ENCODE measurements at regions not wholly inside any gene's neighbourhood (a gene's known extent, or its start where the extent isn't known, plus 50 kb on each side); places are given as distances from the start of the nearest gene placed in this dataset.
A peak's percentile ranks its signal among the peaks of the same experiment; 100 is the strongest.

GRCh38 chr5:145163876-145164275 is 671.3 kb downstream of the PRELID2 start:
- no peak for DNase-seq

GRCh38 chr5:145162626-145163025 is 672.5 kb downstream of the PRELID2 start:
- DNase-seq, result no peak

GRCh38 chr5:145161391-145161790 is 673.8 kb downstream of the PRELID2 start:
- no peak for DNase-seq

DNA sequence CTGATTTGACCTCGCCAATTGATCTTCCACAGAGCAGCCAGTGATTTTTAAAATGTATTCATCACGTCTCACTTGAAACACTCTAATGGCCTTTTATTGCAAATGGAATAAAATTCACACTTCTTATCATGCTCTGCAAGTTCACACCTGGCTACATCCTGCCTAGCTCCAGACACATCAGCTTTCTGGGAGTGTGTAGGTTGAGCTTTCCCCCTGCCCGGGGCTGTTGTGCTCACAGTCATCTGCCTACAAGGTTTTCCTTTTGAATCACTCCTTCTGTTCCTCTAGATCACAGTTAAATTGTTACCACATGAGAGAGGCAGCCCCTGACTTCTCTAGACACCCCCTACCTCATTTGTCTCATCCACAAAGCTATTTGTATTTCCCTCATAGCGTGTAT is 674.5 kb downstream of the PRELID2 start:
- no peak for DNase-seq

- no peak for DNase-seq
Observed at GRCh38 chr5:145158730-145159129, 676.4 kb downstream of the PRELID2 start.

DNA sequence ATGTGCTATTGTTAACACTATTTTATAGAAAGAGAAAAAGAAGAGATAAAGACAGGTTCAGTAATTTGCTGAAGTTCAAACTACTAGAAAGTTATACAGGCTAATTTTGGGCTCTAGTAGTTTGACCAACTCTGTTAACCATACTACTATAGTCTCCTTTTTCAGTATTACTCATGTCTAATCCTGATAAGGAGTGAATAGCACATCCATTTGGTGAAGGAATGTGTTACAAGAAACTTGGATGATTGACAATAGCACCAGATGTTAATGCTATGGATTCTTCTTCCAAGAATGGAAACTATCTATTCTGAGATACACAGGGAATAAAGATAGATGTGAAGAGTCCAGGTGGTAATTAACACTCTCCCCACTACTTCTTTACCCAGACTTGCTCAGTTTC is 677.3 kb downstream of the PRELID2 start:
- peak; percentile 11 for DNase-seq

DNA sequence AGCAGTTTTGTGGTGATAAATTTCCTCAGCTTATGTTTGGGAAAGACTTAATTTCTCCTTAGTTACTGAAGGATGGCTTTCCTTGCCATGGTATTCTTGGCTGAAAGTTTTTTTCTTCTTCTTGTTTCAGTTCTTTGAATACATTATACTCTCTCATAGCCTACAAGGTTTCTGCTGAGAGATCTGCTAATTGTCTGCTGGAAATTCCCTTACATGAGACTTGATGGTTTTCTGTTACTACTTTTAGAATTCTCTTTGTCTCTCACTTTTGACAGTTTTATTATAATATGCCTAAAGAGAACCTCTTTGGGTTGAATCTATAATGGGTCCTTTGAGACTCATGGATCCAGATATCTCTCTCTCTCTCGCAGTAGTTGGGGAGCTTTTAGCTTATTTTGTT is 693.6 kb downstream of the PRELID2 start:
- no peak for DNase-seq

GRCh38 chr5:145130996-145131395 is 704.1 kb downstream of the PRELID2 start:
- DNase-seq, result no peak

- no peak for DNase-seq
Observed at GRCh38 chr5:145129797-145130196, 705.3 kb downstream of the PRELID2 start.

DNA sequence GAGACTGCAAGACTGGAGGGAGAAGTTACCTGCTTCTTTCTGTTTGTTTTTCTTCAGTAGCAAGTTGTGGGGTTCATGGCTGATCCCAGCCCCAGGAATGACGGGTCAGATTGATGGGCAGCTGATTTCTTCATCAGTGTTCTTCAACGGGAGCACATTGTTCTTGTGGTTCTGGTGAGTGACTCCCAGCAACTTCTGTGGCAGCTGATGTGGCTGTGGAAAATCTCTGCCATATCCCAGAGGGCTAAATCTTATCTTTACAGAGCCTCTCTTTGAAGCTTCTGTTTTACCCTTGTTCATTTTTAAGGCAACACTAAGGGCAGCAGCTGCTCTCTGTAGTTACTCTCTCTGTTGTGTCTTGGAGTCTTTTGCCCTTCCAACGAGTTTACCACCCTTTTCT is 710.3 kb downstream of the PRELID2 start:
- no peak for DNase-seq

- DNase-seq, result no peak
Observed at GRCh38 chr5:145118611-145119010, 716.5 kb downstream of the PRELID2 start.

DNA sequence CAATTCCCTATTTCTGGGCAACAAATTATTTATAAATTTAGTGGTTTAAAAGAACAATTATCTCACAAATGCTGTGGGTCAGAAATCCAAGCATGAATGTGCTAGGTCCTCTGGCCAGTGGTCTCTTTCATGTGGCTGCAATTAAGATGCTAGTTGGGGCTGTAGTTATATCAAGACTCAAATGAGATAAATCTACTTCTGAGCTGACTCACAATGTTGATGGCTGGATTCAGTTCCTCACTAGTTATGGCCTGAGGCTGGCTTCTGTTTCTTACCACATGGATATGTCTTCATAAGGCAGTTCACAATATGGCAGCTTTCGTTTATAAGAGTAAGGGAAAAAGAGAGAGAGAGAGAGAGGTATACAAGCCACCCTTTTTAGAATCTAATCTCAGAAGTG is 717.0 kb downstream of the PRELID2 start:
- no peak for DNase-seq

- DNase-seq, result no peak
Observed at GRCh38 chr5:145117285-145117684, 717.9 kb downstream of the PRELID2 start.

DNA sequence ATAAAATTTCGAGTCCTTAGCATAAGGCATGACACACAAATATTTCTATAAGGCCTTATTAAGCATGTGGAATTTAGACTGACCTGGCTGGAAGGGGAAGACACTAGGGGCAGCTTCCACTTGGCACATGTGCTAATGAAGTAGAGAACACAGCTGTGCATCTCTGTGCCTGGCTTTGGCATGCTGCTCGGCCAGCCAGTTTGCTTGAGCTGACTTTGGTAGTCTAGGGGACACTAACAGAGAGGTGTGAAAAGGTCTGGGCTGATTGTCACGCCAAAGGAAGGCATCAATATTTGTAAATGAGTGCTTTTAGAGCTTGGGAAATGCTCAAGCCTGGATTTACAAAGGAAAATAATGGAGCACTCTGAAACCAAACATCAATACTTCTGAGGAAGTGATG is 723.7 kb downstream of the PRELID2 start:
- no peak for DNase-seq

DNA sequence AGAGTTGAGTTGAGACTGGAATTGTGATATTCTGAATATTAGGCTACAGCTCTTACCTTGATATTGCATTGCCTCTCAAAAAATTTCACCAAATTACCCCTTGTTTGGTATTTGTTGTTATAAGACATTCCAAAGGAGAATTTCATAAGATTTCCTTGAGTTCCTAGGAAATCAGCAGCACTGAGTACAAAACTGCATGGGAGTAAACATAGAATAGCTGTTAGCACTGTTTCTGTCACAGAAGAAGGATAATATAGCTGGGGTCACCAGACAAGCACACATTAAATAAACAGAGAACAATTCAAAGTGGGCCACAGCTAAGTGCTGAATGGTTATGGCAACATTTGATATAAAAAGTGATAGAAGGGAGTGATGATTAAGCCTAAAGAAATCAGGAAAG is 724.3 kb downstream of the PRELID2 start:
- no peak for DNase-seq

DNA sequence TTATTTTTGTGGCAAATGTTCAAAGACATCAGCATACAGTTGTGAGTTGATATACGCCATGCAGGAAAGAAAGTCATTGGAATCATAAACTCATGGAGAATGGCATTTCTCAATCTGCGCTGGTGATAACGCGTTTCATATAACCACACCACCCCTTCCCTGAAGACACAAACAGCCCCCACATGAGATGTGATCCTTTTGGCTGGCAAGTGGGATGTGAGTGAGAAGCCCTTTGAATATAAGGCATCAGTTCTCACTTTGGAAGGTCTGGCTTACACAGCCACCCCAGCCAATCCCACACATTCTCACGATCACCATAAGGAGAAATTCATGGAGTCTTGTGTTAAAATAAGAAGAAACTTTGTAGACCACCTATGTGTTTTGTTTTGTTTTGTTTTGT is 725.0 kb downstream of the PRELID2 start:
- no peak for DNase-seq

DNA sequence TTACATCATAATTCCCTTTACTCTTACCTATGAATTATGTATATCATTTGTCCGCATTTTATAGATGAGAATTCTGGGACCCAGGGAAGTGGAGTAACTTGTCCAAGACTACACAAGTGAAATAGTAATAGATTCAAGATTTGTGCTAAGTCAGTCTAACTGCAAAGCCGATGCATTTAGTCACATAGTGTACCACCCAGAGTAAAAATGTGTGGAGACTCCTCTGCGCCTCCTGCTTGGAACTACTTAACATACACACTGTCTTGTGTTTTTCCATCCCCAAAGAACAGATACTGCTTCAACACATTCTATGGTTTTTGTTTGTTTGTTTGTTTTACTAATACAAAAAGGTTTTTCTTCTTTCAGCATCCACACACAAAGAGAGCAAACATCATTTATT is 729.8 kb downstream of the PRELID2 start:
- no peak for DNase-seq

GRCh38 chr5:145104106-145104505 is 731.0 kb downstream of the PRELID2 start:
- DNase-seq, result peak; percentile 2

GRCh38 chr5:145101246-145101645 is 733.9 kb downstream of the PRELID2 start:
- DNase-seq, result no peak

DNA sequence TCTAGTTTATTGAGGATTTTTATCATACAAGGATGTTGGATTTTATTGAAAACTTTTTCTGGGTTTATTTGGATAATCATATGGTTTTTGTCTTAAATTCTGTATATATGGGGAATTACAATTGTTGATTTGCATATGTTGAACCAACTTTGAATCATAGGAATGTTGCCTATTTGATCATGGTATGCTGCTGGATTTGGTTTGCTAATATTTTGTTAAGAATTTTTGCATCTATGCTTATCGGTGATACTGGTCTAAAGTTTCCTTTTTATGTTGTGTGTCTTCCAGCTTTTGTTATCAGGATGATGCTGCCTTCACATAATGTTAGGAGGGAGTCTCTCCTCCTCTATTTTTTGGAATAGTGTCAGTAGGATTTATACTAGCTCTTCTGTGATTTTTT is 745.0 kb downstream of the PRELID2 start:
- DNase-seq, result no peak

- no peak for DNase-seq
Observed at GRCh38 chr5:145084834-145085233, 750.3 kb downstream of the PRELID2 start.

DNA sequence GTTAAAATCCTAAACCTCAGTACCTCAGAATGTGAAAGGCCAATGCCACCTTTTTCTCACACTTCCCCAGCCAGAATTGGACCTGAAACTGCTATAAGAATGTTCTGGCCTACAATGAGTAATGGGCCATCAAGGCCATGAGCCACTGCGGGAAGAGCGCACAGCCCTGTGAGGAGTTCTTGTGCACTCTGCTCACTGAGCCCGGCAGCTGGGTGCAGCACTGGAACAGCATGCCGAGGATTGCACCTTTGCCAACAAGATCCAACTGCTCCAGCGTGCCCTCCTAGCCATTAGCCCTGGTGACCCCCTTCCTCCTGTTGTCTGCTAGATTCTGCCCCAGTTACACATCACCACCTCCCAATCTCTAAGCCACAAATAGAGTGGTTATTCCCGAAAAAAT is 758.1 kb downstream of the PRELID2 start:
- no peak for DNase-seq

GRCh38 chr5:145076040-145076439 is 759.1 kb downstream of the PRELID2 start:
- no peak for DNase-seq

DNA sequence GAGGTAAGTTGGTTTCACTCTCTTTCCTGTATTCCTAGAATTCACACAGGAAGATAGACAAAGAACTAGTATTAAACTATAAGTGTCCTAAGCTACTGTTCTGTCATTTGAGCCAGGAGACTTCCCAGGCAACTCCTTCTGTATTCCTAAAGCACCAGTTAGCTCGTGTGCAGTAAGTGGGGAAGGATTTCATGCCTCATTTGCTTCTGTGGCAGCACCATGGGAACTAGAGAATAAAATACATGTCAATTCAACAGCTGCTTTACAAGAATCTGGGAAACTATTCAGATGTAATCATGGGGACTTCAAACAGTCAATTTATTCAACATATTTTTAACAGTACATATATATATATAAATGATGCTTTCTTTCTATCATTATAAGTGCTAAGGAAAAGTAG is 762.3 kb downstream of the PRELID2 start:
- DNase-seq, result no peak

DNA sequence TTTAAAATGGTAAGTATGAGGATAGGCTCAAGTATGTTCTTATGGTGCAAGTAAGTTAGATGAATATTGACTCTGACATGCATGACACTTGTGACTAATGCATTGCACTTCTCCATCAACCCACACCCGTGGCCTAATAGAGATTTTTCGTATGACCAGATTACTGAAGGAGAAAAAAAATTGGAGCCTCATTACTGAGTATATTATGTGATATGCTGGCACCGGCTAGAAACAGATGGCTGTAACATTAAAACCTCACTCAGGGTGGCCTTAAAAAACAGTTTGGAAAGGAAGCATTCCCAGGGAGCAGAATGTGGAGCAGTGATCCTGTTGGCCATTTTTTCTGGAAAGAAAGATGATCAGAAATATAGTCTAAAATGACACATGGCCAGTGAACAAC is 766.4 kb downstream of the PRELID2 start:
- no peak for DNase-seq
